ENCODE measurements at regions not wholly inside any gene's neighbourhood (a gene's known extent, or its start where the extent isn't known, plus 50 kb on each side); places are given as distances from the start of the nearest gene placed in this dataset.

DNA sequence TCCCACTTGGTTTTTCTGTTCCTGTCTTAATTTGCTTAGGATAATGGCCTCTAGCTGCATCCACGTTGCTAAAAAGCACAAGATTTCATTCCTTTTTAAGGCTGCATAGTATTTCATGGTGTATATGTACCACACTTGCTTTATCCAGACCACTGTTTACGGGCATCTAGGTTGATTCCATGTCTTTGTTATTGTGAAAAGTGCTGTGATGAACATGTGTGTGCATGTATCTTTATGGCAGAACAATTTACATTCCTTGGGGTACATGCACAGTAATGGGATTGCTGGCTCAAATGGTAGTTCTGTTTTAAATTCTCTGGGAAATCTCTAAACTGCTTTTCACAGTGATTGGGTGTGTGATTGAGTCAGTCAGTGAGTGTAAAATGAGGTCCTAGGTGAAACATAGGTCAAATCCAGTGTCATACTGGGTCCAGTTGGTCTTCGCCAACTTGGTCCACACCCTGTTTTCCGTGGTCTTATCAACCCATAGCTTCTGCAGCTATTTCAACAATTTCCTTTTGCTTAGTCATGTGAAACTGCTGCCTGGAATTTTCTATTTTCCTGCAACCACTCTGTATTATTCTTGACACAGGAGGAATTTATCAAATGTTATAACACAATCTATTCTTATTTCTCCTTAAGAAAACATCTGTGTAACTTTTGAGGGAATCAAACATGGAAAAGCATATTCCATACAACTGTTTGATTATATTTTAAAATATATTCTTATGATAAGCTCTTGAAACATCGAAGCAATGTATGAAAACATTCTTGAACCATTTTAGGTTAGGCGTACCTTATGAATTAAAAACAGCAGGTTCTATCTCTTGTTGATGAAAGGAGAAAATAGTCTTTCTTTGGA lies 82.9 kb downstream of the ADCYAP1 start:
- H3K9me3 ChIP-seq (ENCODE audit: severe bottlenecking): peaks cover 4% of the 10 kb centered on the region
- no peak for DNase-seq

DNA sequence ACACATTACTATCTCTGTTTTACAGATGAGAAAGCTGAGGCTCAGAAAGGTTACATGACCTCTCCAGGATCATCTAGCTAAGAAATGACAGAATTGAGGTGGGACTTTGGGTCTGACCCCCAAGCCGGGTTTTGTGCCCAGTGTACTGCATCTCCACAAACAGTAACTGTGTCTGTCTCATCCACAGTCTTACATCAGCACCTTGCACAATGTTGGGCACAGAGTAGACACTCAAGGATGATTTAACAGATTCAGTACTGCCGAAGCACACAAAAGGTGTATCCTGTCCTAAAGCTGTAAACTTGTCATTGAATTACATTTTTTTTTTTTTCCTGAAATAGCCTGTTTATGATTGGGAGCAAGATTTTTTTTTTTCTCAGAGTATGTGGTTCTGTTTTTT lies 84.8 kb downstream of the ADCYAP1 start:
- DNase-seq: no peak
- TF ChIP-seq, protein P1, sequence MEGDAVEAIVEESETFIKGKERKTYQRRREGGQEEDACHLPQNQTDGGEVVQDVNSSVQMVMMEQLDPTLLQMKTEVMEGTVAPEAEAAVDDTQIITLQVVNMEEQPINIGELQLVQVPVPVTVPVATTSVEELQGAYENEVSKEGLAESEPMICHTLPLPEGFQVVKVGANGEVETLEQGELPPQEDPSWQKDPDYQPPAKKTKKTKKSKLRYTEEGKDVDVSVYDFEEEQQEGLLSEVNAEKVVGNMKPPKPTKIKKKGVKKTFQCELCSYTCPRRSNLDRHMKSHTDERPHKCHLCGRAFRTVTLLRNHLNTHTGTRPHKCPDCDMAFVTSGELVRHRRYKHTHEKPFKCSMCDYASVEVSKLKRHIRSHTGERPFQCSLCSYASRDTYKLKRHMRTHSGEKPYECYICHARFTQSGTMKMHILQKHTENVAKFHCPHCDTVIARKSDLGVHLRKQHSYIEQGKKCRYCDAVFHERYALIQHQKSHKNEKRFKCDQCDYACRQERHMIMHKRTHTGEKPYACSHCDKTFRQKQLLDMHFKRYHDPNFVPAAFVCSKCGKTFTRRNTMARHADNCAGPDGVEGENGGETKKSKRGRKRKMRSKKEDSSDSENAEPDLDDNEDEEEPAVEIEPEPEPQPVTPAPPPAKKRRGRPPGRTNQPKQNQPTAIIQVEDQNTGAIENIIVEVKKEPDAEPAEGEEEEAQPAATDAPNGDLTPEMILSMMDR (IDR thresholded peaks at IDR 0.05; ENCODE audit: low read depth, low read length): no peak
- Histone ChIP-seq H3K4me3 (ENCODE audit: low read depth, low read length) (no peak overlapping the region), H3K9me3 (ENCODE audit: severe bottlenecking) (peaks cover 4% of the 10 kb centered on the region), H3K27ac (no peak overlapping the region), H3K27me3 (ENCODE audit: insufficient read depth, low read depth, severe bottlenecking) (no peaks in the 10 kb centered on the region), H3K36me3 (no peaks in the 10 kb centered on the region)

More for the DNA sequence above, 82.9 kb downstream of the ADCYAP1 start:
- TF ChIP-seq, protein P1 (IDR thresholded peaks at IDR 0.05; ENCODE audit: low read depth, low read length): no peak
- Histone ChIP-seq H3K36me3 (no peaks in the 10 kb centered on the region), H3K27ac (no peak overlapping the region), H3K27me3 (ENCODE audit: insufficient read depth, low read depth, severe bottlenecking) (no peaks in the 10 kb centered on the region), H3K4me3 (ENCODE audit: low read depth, low read length) (no peak overlapping the region)

- H3K4me3 ChIP-seq (ENCODE audit: low read depth, low read length): no peak overlapping the region
- TF ChIP-seq, protein P1 (IDR thresholded peaks at IDR 0.05; ENCODE audit: low read depth, low read length): no peak
- no peaks in the 10 kb centered on the region for H3K36me3 ChIP-seq
- peaks cover 4% of the 10 kb centered on the region for H3K9me3 ChIP-seq (ENCODE audit: severe bottlenecking)
- no peak overlapping the region for H3K27ac ChIP-seq
- DNase-seq: no peak
- H3K27me3 ChIP-seq (ENCODE audit: insufficient read depth, low read depth, severe bottlenecking): no peaks in the 10 kb centered on the region
These were observed 85.5 kb downstream of the ADCYAP1 start for GRCh38 chr18:990197-990596.

DNA sequence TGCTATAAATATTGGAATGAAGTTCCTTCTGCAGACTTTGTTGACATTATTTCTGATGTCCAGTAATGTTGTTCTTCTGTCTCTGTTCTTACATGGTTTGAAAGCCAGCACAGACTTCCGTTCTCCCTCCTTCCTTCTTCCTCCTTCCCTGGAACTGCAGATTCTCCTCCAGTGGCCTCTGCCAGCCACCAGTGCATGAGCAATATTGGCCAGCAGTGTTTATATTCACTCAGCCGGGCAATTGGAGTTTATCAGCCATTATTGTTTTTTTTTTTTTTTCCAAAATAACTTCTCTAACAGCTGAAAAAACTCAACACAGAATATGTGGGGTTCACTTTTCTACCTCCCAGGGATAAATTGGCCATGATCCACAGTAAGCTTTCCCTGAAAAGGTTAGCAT lies 86.8 kb downstream of the ADCYAP1 start:
- Histone ChIP-seq H3K9me3 (ENCODE audit: severe bottlenecking) (peaks cover 4% of the 10 kb centered on the region), H3K27me3 (ENCODE audit: insufficient read depth, low read depth, severe bottlenecking) (no peaks in the 10 kb centered on the region), H3K27ac (no peak overlapping the region), H3K4me3 (ENCODE audit: low read depth, low read length) (no peak overlapping the region), H3K36me3 (no peaks in the 10 kb centered on the region)
- DNase-seq: no peak
- TF ChIP-seq, protein P1 (IDR thresholded peaks at IDR 0.05; ENCODE audit: low read depth, low read length): no peak

- Histone ChIP-seq H3K27ac (no peak overlapping the region), H3K4me3 (ENCODE audit: low read depth, low read length) (no peak overlapping the region), H3K9me3 (ENCODE audit: severe bottlenecking) (peaks cover 4% of the 10 kb centered on the region), H3K27me3 (ENCODE audit: insufficient read depth, low read depth, severe bottlenecking) (no peaks in the 10 kb centered on the region), H3K36me3 (no peaks in the 10 kb centered on the region)
- DNase-seq: no peak
- TF ChIP-seq, protein P1 (IDR thresholded peaks at IDR 0.05; ENCODE audit: low read depth, low read length): no peak
These were observed 88.9 kb downstream of the ADCYAP1 start for GRCh38 chr18:993560-993959.
